GM12874 (cell line): ENCODE measurements at regions not wholly inside any gene's neighbourhood (a gene's known extent, or its start where the extent isn't known, plus 50 kb on each side); places are given as distances from the start of the nearest gene placed in this dataset.

Source experiments
- TF ChIP-seq, protein P1 (sequence below): IDR thresholded peaks from 2 replicates; pipeline ENCODE4 v1.5.1; 2011; ENCODE audit warnings: low read depth, mild to moderate bottlenecking, control low read depth, low read length, moderate library complexity; ENCODE audit not compliant: insufficient read depth

DNA sequence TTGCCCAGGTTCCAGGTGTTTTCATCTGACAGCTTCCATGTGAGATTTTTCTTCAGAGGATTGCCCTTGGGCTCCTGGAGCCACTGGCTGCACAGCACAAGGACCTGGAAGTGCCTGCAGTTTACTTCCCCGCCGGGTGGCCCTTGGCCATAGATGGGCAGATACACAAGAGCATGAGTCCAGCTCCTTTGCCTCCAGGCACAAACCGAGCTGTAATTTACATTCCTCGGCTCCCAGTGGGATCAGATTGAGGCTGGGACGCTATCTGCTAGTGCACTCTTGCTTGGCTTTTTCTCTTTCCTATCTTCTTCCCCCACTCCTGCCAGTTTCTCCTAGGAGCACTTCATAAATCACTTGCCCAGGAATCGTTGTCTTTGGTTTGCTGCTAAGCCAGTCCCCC lies 85.4 kb upstream of the RALY start:
- TF ChIP-seq, protein P1, sequence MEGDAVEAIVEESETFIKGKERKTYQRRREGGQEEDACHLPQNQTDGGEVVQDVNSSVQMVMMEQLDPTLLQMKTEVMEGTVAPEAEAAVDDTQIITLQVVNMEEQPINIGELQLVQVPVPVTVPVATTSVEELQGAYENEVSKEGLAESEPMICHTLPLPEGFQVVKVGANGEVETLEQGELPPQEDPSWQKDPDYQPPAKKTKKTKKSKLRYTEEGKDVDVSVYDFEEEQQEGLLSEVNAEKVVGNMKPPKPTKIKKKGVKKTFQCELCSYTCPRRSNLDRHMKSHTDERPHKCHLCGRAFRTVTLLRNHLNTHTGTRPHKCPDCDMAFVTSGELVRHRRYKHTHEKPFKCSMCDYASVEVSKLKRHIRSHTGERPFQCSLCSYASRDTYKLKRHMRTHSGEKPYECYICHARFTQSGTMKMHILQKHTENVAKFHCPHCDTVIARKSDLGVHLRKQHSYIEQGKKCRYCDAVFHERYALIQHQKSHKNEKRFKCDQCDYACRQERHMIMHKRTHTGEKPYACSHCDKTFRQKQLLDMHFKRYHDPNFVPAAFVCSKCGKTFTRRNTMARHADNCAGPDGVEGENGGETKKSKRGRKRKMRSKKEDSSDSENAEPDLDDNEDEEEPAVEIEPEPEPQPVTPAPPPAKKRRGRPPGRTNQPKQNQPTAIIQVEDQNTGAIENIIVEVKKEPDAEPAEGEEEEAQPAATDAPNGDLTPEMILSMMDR = no peak

DNA sequence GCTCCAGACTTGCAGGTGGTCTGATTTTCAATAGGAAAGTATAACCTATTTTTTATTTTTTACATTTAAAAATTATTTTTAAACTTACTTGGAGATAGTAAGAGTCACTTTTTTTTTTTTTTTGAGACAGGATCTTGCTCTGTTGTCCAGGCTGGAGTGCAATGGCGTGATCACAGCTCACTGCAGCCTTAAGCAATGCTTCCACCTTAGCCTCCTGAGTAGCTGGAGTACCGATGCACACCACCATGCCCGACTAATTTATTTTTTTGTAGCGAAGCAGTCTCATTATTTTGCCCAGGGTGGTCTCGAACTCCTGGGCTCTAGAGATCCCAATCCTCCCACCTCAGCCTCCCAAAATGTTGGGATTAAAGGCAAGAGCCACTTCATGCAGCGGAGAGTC lies 84.8 kb upstream of the RALY start:
- TF ChIP-seq, protein P1 = no peak

DNA sequence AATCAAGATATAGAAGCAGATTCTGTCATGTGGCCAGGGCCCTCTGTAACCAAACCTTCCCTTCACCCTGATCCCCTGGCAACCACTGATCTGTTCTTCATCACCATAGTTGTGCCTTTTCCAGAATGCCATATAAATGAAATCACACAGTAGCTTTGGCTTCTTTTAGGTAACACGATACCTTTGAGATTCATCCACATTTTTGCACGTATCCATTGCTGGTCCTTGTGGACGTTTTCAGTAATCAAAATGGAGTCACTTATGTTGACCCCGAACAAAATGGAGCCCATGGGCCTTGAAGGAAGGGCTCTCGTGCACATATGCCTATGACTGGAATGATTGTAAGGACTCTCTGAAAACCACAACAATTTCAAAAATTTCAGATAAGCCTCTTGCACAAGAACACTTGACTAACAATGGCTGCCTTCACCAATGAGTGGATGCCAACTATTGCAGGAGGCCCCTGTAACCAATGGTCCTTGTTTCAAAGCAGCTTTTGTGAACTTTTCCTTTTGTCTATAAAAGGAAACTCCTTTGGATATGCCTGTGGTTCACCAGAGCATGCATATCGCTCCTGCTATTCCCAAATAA lies 84.3 kb upstream of the RALY start:
- TF ChIP-seq, protein P1 = no peak

DNA sequence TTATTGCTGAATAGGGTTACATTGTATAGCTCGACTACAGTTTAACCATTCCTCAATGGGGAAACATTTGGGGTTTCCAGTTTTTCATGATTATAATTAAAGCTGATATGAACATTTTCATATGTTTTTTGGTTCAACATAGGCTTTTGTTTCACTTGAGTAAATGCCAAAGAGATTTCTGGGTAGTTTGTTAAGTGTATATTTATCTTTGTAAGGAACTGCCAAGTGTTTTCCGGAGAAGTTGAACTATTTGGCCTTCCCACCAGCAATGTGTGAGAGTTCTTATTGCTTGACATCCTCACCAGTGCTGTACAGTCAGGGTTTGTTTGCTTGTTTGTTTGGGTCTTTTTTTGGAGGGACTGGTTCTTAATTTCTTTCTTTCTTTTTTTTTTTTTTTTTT lies 83.7 kb upstream of the RALY start:
- TF ChIP-seq, protein P1 = no peak

DNA sequence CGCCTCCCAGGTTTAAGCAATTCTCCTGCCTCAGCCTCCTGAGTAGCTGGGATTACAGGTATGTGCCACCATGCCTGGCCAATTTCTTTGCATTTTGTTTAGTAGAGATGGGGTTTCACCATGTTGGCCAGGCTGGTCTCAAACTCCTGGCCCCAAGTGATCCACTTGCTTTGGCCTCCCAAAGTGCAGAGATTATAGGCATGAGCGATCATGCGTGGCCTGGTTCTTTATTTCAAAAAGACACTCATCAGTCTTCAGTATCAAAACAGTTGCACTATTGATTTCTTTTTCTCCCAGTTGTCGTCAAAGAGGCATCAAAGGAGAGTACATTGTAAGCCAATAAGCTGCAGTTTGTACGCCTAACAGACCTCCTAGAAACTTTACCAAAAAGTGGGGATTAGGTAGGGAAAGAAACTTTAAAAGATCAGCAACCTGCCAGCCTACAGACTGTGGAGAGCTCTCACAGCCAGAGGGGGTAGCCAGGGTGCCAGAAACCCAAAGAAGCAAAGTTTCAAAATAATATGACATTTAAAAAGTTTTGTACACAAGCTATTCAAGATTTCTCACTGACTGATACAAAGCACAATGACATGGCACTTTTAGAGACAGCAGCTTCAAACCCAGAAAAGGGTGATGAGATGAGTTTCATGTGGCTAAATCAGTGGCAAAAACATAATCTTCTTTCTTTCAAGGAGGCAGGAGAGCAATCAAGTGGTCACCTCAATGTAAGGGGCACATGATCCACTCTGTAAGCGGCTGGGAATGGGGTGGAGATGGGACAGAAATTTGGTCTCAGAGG lies 83.0 kb upstream of the RALY start:
- TF ChIP-seq, protein P1 = no peak

DNA sequence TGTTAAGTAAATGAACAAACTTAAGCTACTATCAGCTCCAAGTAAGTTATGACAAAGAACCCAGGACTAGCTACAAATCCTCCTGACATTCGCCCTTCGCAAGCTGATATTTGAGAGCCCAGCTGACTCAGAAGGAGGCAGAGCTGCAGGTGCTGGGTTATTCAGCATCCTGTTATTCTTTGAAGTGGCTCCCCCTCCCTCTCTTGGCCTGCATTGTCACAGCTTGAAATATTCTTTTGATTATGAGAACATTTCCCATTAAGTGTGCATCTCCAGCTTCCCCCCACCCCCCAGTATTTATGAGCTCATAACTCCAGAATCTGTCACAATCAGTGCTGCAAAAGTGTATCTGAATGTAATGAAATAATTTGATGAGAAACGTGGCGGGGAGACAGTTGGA lies 78.8 kb upstream of the RALY start:
- TF ChIP-seq, protein P1 = no peak

DNA sequence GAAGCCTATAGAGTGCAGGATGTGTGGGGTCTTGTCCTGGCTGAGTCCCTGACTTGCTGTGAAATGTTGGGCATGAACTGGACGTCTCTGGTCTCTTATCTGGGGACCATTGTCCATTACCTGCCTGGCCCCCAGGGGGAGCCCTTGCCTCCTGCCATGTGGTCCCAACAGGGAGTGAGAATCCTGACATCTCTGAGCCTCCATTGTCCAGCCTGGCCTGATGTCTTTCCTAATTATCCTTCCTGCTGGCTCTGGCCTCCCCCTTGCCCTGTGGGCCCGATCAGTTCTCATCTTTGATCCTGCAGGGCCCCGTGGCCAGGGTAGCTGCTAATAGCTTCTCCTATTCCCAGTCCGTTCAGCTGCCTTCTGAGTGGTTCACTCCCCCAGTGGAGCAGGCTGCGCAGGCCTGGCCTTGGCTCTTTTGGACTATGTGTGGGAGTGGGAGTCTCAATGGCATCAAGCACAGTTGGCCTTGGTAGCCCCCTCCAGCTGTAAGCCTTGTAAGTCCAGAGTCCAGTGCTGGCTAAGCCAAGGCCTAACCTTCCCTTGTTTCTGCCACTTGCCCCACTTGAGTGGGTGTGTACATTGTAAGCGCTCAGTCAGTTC lies 77.9 kb upstream of the RALY start:
- TF ChIP-seq, protein P1 = peak; percentile 80
